ENCODE measurements at regions not wholly inside any gene's neighbourhood (a gene's known extent, or its start where the extent isn't known, plus 50 kb on each side); places are given as distances from the start of the nearest gene placed in this dataset.

GRCh38 chr18:22626771-22627170, 209.1 kb upstream of the CTAGE1 start:
- Histone ChIP-seq H3K27ac (ENCODE audit: low read depth, low read length) (no peak overlapping the region), H3K9ac (ENCODE audit: low read length) (no peak overlapping the region), H3K36me3 (ENCODE audit: low read length) (no peaks in the 10 kb centered on the region), H3K4me2 (ENCODE audit: low read depth, low read length, poor library complexity, severe bottlenecking) (no peak overlapping the region), H3K9me2 (replicated peaks; ENCODE audit: insufficient read depth, low read length) (no peaks in the 10 kb centered on the region), H3K4me3 (ENCODE audit: insufficient read depth, low read length, poor library complexity, severe bottlenecking) (no peak overlapping the region), H3F3A (ENCODE audit: insufficient read depth) (no peaks in the 10 kb centered on the region), H3K27me3 (ENCODE audit: low read length) (no peaks in the 10 kb centered on the region), H3K79me2 (ENCODE audit: insufficient read depth, low read length) (no peaks in the 10 kb centered on the region), H4K20me1 (ENCODE audit: low read depth, low read length) (no peaks in the 10 kb centered on the region; the same call in 1 of the 2 replicates), H3K9me3 (ENCODE audit: insufficient read depth, low read length) (no peaks in the 10 kb centered on the region), H2AFZ (ENCODE audit: low read depth, low read length, severe bottlenecking) (no peak overlapping the region)
- no peak for TF ChIP-seq CTCF (IDR thresholded peaks at IDR 0.05; ENCODE audit: insufficient read depth, low read length, poor library complexity, severe bottlenecking)
- TF ChIP-seq EZH2phosphoT487 (conservative IDR thresholded peaks at IDR 0.05; ENCODE audit: low read length): no peak

- H3K9ac ChIP-seq (ENCODE audit: low read length): no peak overlapping the region
- H3K4me2 ChIP-seq (ENCODE audit: low read depth, low read length, poor library complexity, severe bottlenecking): no peak overlapping the region
- no peaks in the 10 kb centered on the region for H3K9me3 ChIP-seq (ENCODE audit: insufficient read depth, low read length)
- TF ChIP-seq CTCF (IDR thresholded peaks at IDR 0.05; ENCODE audit: insufficient read depth, low read length, poor library complexity, severe bottlenecking) (no peak), EZH2phosphoT487 (conservative IDR thresholded peaks at IDR 0.05; ENCODE audit: low read length) (no peak)
- no peaks in the 10 kb centered on the region; the same call in 1 of the 2 replicates for H4K20me1 ChIP-seq (ENCODE audit: low read depth, low read length)
- H3K9me2 ChIP-seq (replicated peaks; ENCODE audit: insufficient read depth, low read length): no peaks in the 10 kb centered on the region
- H3F3A ChIP-seq (ENCODE audit: insufficient read depth): no peaks in the 10 kb centered on the region
- no peak overlapping the region for H3K4me3 ChIP-seq (ENCODE audit: insufficient read depth, low read length, poor library complexity, severe bottlenecking)
- no peaks in the 10 kb centered on the region for H3K27me3 ChIP-seq (ENCODE audit: low read length)
- H3K79me2 ChIP-seq (ENCODE audit: insufficient read depth, low read length): no peaks in the 10 kb centered on the region
- H3K36me3 ChIP-seq (ENCODE audit: low read length): no peaks in the 10 kb centered on the region
- H2AFZ ChIP-seq (ENCODE audit: low read depth, low read length, severe bottlenecking): no peak overlapping the region
- no peak overlapping the region for H3K27ac ChIP-seq (ENCODE audit: low read depth, low read length)
Observed at GRCh38 chr18:22627506-22627905, 209.8 kb upstream of the CTAGE1 start.

GRCh38 chr18:22628795-22629510, 211.2 kb upstream of the CTAGE1 start:
- H3K9ac ChIP-seq (ENCODE audit: low read length): no peak overlapping the region
- H3K4me2 ChIP-seq (ENCODE audit: low read depth, low read length, poor library complexity, severe bottlenecking): no peak overlapping the region
- no peaks in the 10 kb centered on the region; the same call in 1 of the 2 replicates for H4K20me1 ChIP-seq (ENCODE audit: low read depth, low read length)
- H3K9me2 ChIP-seq (replicated peaks; ENCODE audit: insufficient read depth, low read length): no peaks in the 10 kb centered on the region
- H3K27me3 ChIP-seq (ENCODE audit: low read length): no peaks in the 10 kb centered on the region
- no peak overlapping the region for H3K4me3 ChIP-seq (ENCODE audit: insufficient read depth, low read length, poor library complexity, severe bottlenecking)
- H3K79me2 ChIP-seq (ENCODE audit: insufficient read depth, low read length): no peaks in the 10 kb centered on the region
- no peak overlapping the region for H3K27ac ChIP-seq (ENCODE audit: low read depth, low read length)
- TF ChIP-seq EZH2phosphoT487 (conservative IDR thresholded peaks at IDR 0.05; ENCODE audit: low read length) (no peak), CTCF (IDR thresholded peaks at IDR 0.05; ENCODE audit: insufficient read depth, low read length, poor library complexity, severe bottlenecking) (no peak)
- H3K9me3 ChIP-seq (ENCODE audit: insufficient read depth, low read length): no peaks in the 10 kb centered on the region
- no peak overlapping the region for H2AFZ ChIP-seq (ENCODE audit: low read depth, low read length, severe bottlenecking)
- H3F3A ChIP-seq (ENCODE audit: insufficient read depth): no peaks in the 10 kb centered on the region
- no peaks in the 10 kb centered on the region for H3K36me3 ChIP-seq (ENCODE audit: low read length)
